Peyer's patch (tissue), 4 donors: ENCODE measurements at regions not wholly inside any gene's neighbourhood (a gene's known extent, or its start where the extent isn't known, plus 50 kb on each side); places are given as distances from the start of the nearest gene placed in this dataset.

Source experiments
- CTCF ChIP-seq, 6 experiments: fragments of 450-650 bp in 4 of 6; fragments of 200-600 bp in 2 of 6; sonication (generic) in 1 of 6; IDR thresholded peaks; one replicate each; pipeline ENCODE4 v1.5.1; 2017 to 2019; ENCODE audit warnings: antibody characterized with exemption in 6 of 6, mild to moderate bottlenecking in 3 of 6, moderate library complexity in 1 of 6
- POLR2A ChIP-seq, 2 donors: fragments of 450-650 bp; IDR thresholded peaks; one replicate each; pipeline ENCODE4 v1.5.1; 2017; ENCODE audit warnings: antibody characterized with exemption in 2 of 2, mild to moderate bottlenecking in 2 of 2, moderate library complexity in 2 of 2

GRCh38 chr2:16210841-16211240 lies 270.5 kb downstream of the MYCN start:
- TF ChIP-seq CTCF (IDR thresholded peaks at IDR 0.05): no peak
- TF ChIP-seq POLR2A (IDR thresholded peaks at IDR 0.05): no peak
